GM18873 (cell line): ENCODE measurements at regions not wholly inside any gene's neighbourhood (a gene's known extent, or its start where the extent isn't known, plus 50 kb on each side); places are given as distances from the start of the nearest gene placed in this dataset.

ENCODE experiments used
- ATAC-seq: cut with Tn5 transposase; IDR thresholded peaks from one replicate; pipeline ENCODE4 v1.9.1; 2021; ENCODE audit warnings: mild to moderate bottlenecking, moderate library complexity, moderate number of reproducible peaks; ENCODE audit not compliant: unreplicated experiment, low FRiP score

- ATAC-seq, result no peak
Measured at GRCh38 chr1:4447778-4448420, 206.5 kb upstream of the AJAP1 start.

- no peak for ATAC-seq
Measured at GRCh38 chr1:4449972-4450371, 204.4 kb upstream of the AJAP1 start.

GRCh38 chr1:4452701-4453100 lies 201.7 kb upstream of the AJAP1 start:
- no peak for ATAC-seq

GRCh38 chr1:4460052-4460451 lies 194.4 kb upstream of the AJAP1 start:
- ATAC-seq, result no peak

GRCh38 chr1:4460651-4461050 lies 193.8 kb upstream of the AJAP1 start:
- no peak for ATAC-seq

- ATAC-seq, result no peak
Measured at GRCh38 chr1:4461726-4462290, 192.6 kb upstream of the AJAP1 start.

GRCh38 chr1:4462831-4463484 lies 191.5 kb upstream of the AJAP1 start:
- no peak for ATAC-seq

GRCh38 chr1:4463631-4464030 lies 190.8 kb upstream of the AJAP1 start:
- no peak for ATAC-seq

- no peak for ATAC-seq
Measured at GRCh38 chr1:4464478-4464877, 189.9 kb upstream of the AJAP1 start.

GRCh38 chr1:4467241-4467640 lies 187.2 kb upstream of the AJAP1 start:
- no peak for ATAC-seq

- no peak for ATAC-seq
Measured at GRCh38 chr1:4468386-4468785, 186.0 kb upstream of the AJAP1 start.

GRCh38 chr1:4468804-4469514 lies 185.4 kb upstream of the AJAP1 start:
- ATAC-seq, result no peak

- ATAC-seq, result no peak
Measured at GRCh38 chr1:4476394-4476793, 178.0 kb upstream of the AJAP1 start.

- ATAC-seq, result no peak
Measured at GRCh38 chr1:4481451-4481850, 173.0 kb upstream of the AJAP1 start.

GRCh38 chr1:4482526-4482925 lies 171.9 kb upstream of the AJAP1 start:
- no peak for ATAC-seq

GRCh38 chr1:4483021-4483625 lies 171.3 kb upstream of the AJAP1 start:
- ATAC-seq, result no peak

- no peak for ATAC-seq
Measured at GRCh38 chr1:4485398-4485797, 169.0 kb upstream of the AJAP1 start.

- no peak for ATAC-seq
Measured at GRCh38 chr1:4485878-4486277, 168.5 kb upstream of the AJAP1 start.

- ATAC-seq, result no peak
Measured at GRCh38 chr1:4486408-4487120, 167.8 kb upstream of the AJAP1 start.

GRCh38 chr1:4488018-4488417 lies 166.4 kb upstream of the AJAP1 start:
- no peak for ATAC-seq
